Sigmoid colon (tissue), 4 donors: ENCODE measurements at regions not wholly inside any gene's neighbourhood (a gene's known extent, or its start where the extent isn't known, plus 50 kb on each side); places are given as distances from the start of the nearest gene placed in this dataset.

ENCODE experiments used
- POLR2AphosphoS5 ChIP-seq, 4 donors: sonication (generic); formaldehyde crosslinking; IDR thresholded peaks; one replicate each; pipeline ENCODE4 v1.6.1; 2017; ENCODE audit warnings: antibody characterized with exemption in 4 of 4
- TF ChIP-seq, protein P1 (sequence below), 4 experiments: fragments of 450-650 bp in 3 of 4; fragments of 200-600 bp in 1 of 4; IDR thresholded peaks; one replicate each; pipeline ENCODE4 v1.5.1; 2016 to 2019; ENCODE audit warnings: antibody characterized with exemption in 4 of 4, mild to moderate bottlenecking in 3 of 4, moderate library complexity in 2 of 4

DNA sequence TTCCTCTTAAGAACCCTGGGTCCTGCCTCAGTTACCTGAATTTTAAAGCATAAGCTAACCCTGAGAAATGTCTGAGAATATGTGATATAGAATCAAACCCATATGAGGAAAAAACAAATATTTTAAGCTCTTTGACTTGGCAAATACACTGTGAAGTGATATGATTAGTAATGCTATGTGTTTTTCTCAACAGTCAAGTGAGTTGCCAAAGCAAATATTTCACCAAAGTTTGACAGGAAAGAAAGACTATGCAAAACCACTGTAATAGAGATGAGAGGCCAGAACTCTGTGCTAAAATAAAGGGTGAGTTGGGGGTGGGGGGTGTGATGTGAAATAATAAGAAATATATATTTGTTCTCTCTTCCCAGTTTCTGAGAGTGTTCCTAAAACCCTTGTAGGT, 613.5 kb upstream of the CCDC179 start:
- TF ChIP-seq, protein P1, sequence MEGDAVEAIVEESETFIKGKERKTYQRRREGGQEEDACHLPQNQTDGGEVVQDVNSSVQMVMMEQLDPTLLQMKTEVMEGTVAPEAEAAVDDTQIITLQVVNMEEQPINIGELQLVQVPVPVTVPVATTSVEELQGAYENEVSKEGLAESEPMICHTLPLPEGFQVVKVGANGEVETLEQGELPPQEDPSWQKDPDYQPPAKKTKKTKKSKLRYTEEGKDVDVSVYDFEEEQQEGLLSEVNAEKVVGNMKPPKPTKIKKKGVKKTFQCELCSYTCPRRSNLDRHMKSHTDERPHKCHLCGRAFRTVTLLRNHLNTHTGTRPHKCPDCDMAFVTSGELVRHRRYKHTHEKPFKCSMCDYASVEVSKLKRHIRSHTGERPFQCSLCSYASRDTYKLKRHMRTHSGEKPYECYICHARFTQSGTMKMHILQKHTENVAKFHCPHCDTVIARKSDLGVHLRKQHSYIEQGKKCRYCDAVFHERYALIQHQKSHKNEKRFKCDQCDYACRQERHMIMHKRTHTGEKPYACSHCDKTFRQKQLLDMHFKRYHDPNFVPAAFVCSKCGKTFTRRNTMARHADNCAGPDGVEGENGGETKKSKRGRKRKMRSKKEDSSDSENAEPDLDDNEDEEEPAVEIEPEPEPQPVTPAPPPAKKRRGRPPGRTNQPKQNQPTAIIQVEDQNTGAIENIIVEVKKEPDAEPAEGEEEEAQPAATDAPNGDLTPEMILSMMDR (IDR thresholded peaks at IDR 0.05) = no peak
- no peak for TF ChIP-seq POLR2AphosphoS5 (IDR thresholded peaks at IDR 0.05)
